Neuron (in vitro differentiated cells): ENCODE measurements at regions not wholly inside any gene's neighbourhood (a gene's known extent, or its start where the extent isn't known, plus 50 kb on each side); places are given as distances from the start of the nearest gene placed in this dataset.

Source experiments
- H2AFZ ChIP-seq: one replicate; pipeline ENCODE4 v1.6.1; 2013; ENCODE audit warnings: low read depth, mild to moderate bottlenecking, inconsistent platforms, low read length, moderate library complexity
- H3K27me3 ChIP-seq: one replicate; pipeline ENCODE4 v1.6.1; 2013; ENCODE audit warnings: low read length; ENCODE audit not compliant: insufficient read depth
- H3K36me3 ChIP-seq: one replicate; pipeline ENCODE4 v1.6.1; 2013; ENCODE audit warnings: low read length; ENCODE audit not compliant: insufficient read depth
- H3K4me1 ChIP-seq: one replicate; pipeline ENCODE4 v1.6.1; 2013; ENCODE audit warnings: low read length; ENCODE audit not compliant: insufficient read depth
- H3K4me3 ChIP-seq: 2 replicates; pipeline ENCODE4 v1.5.1; 2013; ENCODE audit warnings: mild to moderate bottlenecking, low read length, moderate library complexity
- H3K9me3 ChIP-seq: one replicate; pipeline ENCODE4 v1.6.1; 2013; ENCODE audit warnings: low read length

- H3K9me3 ChIP-seq = no peaks in the 10 kb centered on the region
- H3K36me3 ChIP-seq = no peaks in the 10 kb centered on the region
- no peaks in the 10 kb centered on the region for H3K27me3 ChIP-seq
- H2AFZ ChIP-seq = no peak overlapping the region
- H3K4me1 ChIP-seq = no peaks in the 10 kb centered on the region
- H3K4me3 ChIP-seq = no peak overlapping the region
Observed at GRCh38 chr2:150544731-150545130, 57.3 kb upstream of the RND3 start.

DNA sequence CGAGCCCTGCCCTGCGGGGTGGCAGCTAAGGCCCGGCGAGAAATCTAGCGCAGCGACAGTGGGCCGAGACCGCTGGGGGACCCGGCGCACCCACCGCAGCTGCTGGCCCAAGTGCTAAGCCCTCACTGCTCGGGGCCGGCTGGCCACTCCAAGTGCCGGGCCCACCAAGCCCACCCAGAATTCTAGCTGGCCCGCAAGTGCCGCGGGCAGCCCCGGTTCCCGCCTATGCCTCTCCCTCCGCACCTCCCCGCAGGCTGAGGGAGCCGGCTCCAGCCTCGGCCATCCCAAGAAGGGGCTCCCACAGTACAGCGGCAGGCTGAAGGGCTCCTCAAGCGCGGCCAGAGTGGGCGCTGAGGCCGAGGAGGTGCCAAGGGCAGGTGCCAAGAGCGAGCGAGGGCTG is 55.2 kb upstream of the RND3 start:
- Histone ChIP-seq H3K27me3 (no peaks in the 10 kb centered on the region), H3K4me3 (no peak overlapping the region), H3K4me1 (no peaks in the 10 kb centered on the region), H3K9me3 (no peaks in the 10 kb centered on the region), H2AFZ (no peak overlapping the region), H3K36me3 (no peaks in the 10 kb centered on the region)

DNA sequence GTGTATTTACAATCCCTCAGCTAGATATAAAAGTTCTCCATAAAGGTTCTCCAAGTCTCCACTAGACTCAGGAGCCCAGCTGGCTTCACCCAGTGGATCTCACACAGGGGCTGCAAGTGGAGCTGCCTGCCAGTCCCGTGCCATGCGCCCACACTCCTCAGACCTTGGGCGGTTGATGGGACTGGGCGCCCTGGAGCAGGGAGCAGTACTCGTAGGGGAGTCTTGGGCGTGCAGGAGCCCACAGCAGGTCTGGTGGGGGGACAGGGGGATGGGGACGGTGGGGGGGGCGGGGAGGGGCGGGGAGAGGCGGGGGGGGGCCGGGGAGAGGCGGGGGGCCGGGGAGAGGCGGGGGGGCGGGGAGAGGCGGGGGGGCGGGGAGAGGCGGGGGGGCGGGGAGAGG is 54.7 kb upstream of the RND3 start:
- Histone ChIP-seq H3K27me3 (no peaks in the 10 kb centered on the region), H3K36me3 (no peaks in the 10 kb centered on the region), H3K9me3 (no peaks in the 10 kb centered on the region), H3K4me1 (no peaks in the 10 kb centered on the region), H3K4me3 (no peak overlapping the region), H2AFZ (no peak overlapping the region)

- Histone ChIP-seq H3K9me3 (no peaks in the 10 kb centered on the region), H3K36me3 (no peaks in the 10 kb centered on the region), H3K4me1 (no peaks in the 10 kb centered on the region), H3K4me3 (no peak overlapping the region), H3K27me3 (no peaks in the 10 kb centered on the region), H2AFZ (no peak overlapping the region)
Observed at GRCh38 chr2:150538651-150539201, 51.3 kb upstream of the RND3 start.
